Stimulated activated CD4-positive, alpha-beta T cell treated with anti-CD3 and anti-CD28 coated beads, Interleukin-2, amount 100 ng/mL, for 48 hours (primary cell): ENCODE measurements at regions not wholly inside any gene's neighbourhood (a gene's known extent, or its start where the extent isn't known, plus 50 kb on each side); places are given as distances from the start of the nearest gene placed in this dataset.

Experiments used
- DNase-seq, 2 donors: peaks; one replicate each; pipeline ENCODE4 v3.0.0-alpha.2; 2020

- DNase-seq = no peak
Observed at GRCh38 chr2:64380853-64381527, 73.0 kb upstream of the LGALSL start.

GRCh38 chr2:64383016-64383591, 70.9 kb upstream of the LGALSL start:
- DNase-seq = no peak

GRCh38 chr2:64383881-64384280, 70.1 kb upstream of the LGALSL start:
- no peak for DNase-seq

- no peak for DNase-seq
Observed at GRCh38 chr2:64386676-64387075, 67.3 kb upstream of the LGALSL start.

GRCh38 chr2:64390586-64390985, 63.4 kb upstream of the LGALSL start:
- DNase-seq = no peak

- DNase-seq = no peak
Observed at GRCh38 chr2:64391424-64391823, 62.5 kb upstream of the LGALSL start.

GRCh38 chr2:64391940-64392339, 62.0 kb upstream of the LGALSL start:
- DNase-seq = no peak

GRCh38 chr2:64392529-64392928, 61.4 kb upstream of the LGALSL start:
- no peak for DNase-seq

- no peak for DNase-seq
Observed at GRCh38 chr2:64393383-64394010, 60.5 kb upstream of the LGALSL start.

GRCh38 chr2:64394153-64394552, 59.8 kb upstream of the LGALSL start:
- no peak for DNase-seq

GRCh38 chr2:64396001-64396400, 58.0 kb upstream of the LGALSL start:
- DNase-seq = no peak

- DNase-seq = no peak
Observed at GRCh38 chr2:64396551-64396950, 57.4 kb upstream of the LGALSL start.

GRCh38 chr2:64398516-64399129, 55.3 kb upstream of the LGALSL start:
- no peak for DNase-seq

GRCh38 chr2:64399521-64399920, 54.4 kb upstream of the LGALSL start:
- no peak for DNase-seq

GRCh38 chr2:64400105-64400728, 53.7 kb upstream of the LGALSL start:
- DNase-seq = no peak

- no peak for DNase-seq
Observed at GRCh38 chr2:64400733-64401528, 53.0 kb upstream of the LGALSL start.

- no peak for DNase-seq
Observed at GRCh38 chr2:64401529-64401880, 52.5 kb upstream of the LGALSL start.

GRCh38 chr2:64402876-64403275, 51.1 kb upstream of the LGALSL start:
- DNase-seq = no peak

- DNase-seq = no peak
Observed at GRCh38 chr2:64403426-64403825, 50.5 kb upstream of the LGALSL start.

- DNase-seq = no peak
Observed at GRCh38 chr2:64404002-64404731, 49.8 kb upstream of the LGALSL start.
